Thyroid gland (tissue), 4 donors: ENCODE measurements at regions not wholly inside any gene's neighbourhood (a gene's known extent, or its start where the extent isn't known, plus 50 kb on each side); places are given as distances from the start of the nearest gene placed in this dataset.

Experiments used
- DNase-seq, 2 donors: peaks; one replicate each; pipeline ENCODE4 v3.0.0-alpha.2; 2019
- H3K27ac ChIP-seq, 3 donors: fragments of 200-600 bp; sonication (generic); 1 replicate in 2 of 3; 2 replicates in 1 of 3; pipeline ENCODE4 v1.5.1; 2016 to 2019; ENCODE audit warnings: mild to moderate bottlenecking in 1 of 3, moderate library complexity in 1 of 3
- H3K27me3 ChIP-seq: fragments of 200-600 bp; sonication (generic); one replicate; pipeline ENCODE4 v1.5.1; 2019
- H3K36me3 ChIP-seq, 2 donors: fragments of 200-600 bp; sonication (generic); one replicate each; pipeline ENCODE4 v1.5.1; 2016 to 2019
- H3K4me1 ChIP-seq, 2 donors: fragments of 200-600 bp; sonication (generic); one replicate each; pipeline ENCODE4 v1.5.1; 2017 to 2019
- H3K4me3 ChIP-seq, 3 donors: fragments of 200-600 bp; sonication (generic); replicated peaks in 1 of 3; 1 replicate in 2 of 3; 2 replicates in 1 of 3; pipeline ENCODE4 v1.5.1; 2016; ENCODE audit warnings: mild to moderate bottlenecking in 1 of 3
- H3K9me3 ChIP-seq: fragments of 200-600 bp; sonication (generic); one replicate; pipeline ENCODE4 v1.5.1; 2017
- POLR2A ChIP-seq, 2 donors: fragments of 450-650 bp; IDR thresholded peaks; one replicate each; pipeline ENCODE4 v1.6.1; 2017; ENCODE audit warnings: antibody characterized with exemption in 2 of 2, mild to moderate bottlenecking in 2 of 2, moderate library complexity in 1 of 2
- WGBS, 2 donors: methylation state at CpG; one replicate each; pipeline ENCODE4 v1.1.5; 2017; 5-methylcytosine and 5-hydroxymethylcytosine counted together
- intact Hi-C: fragments of 100-400 bp; cut with DNase I; formaldehyde crosslinking; loops from one replicate; pipeline ENCODE4 v1.15.1; 2023
- TF ChIP-seq, protein P1 (sequence below), 6 experiments: fragments of 200-600 bp in 3 of 6; fragments of 450-650 bp in 3 of 6; sonication (generic) in 3 of 6; IDR thresholded peaks; one replicate each; pipeline ENCODE4 v1.5.1; 2016 to 2019; ENCODE audit warnings: antibody characterized with exemption in 6 of 6, mild to moderate bottlenecking in 2 of 6, inconsistent platforms in 1 of 6, moderate library complexity in 1 of 6

DNA sequence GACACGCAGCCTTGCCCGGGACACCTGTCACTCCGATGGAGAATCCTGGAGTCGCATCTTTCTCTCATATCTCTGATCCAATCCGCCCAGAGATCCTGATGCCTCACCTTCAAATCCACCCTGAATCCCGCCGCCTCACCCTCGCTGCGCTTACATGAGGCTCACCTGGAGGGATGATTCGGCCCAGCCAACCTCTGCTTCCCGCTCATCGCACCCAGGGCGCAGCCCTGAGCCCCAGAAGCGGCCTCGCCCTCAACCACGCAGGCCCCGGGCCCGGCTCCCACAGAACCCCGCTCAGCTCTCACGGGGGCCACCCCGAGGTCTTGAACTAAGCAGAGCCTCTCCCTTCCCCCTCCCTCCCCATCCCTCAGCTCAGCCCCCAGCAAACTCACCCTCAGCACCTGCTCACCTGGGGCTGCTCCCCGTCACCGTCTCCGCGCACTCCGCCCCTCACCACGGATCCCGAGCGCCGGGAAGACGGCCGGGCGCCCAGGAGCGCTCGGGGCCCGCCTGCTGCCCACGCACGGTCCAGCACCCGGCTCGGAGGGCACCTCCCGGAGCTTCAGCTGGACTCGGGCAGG, 160.0 kb downstream of the NDUFA10 start:
- Histone ChIP-seq H3K4me1 (no peaks in the 10 kb centered on the region), H3K36me3 (no peaks in the 10 kb centered on the region), H3K27me3 (no peaks in the 10 kb centered on the region), H3K9me3 (no peaks in the 10 kb centered on the region), H3K4me3 (no peak overlapping the region), H3K27ac (no peak overlapping the region)
- intact Hi-C loops, result no loop called here
- TF ChIP-seq, protein P1, sequence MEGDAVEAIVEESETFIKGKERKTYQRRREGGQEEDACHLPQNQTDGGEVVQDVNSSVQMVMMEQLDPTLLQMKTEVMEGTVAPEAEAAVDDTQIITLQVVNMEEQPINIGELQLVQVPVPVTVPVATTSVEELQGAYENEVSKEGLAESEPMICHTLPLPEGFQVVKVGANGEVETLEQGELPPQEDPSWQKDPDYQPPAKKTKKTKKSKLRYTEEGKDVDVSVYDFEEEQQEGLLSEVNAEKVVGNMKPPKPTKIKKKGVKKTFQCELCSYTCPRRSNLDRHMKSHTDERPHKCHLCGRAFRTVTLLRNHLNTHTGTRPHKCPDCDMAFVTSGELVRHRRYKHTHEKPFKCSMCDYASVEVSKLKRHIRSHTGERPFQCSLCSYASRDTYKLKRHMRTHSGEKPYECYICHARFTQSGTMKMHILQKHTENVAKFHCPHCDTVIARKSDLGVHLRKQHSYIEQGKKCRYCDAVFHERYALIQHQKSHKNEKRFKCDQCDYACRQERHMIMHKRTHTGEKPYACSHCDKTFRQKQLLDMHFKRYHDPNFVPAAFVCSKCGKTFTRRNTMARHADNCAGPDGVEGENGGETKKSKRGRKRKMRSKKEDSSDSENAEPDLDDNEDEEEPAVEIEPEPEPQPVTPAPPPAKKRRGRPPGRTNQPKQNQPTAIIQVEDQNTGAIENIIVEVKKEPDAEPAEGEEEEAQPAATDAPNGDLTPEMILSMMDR (IDR thresholded peaks at IDR 0.05), result no peak
- TF ChIP-seq POLR2A (IDR thresholded peaks at IDR 0.05), result no peak
- 95 to 97% methylated on average over 42 of the region's 42 CpGs for WGBS, 2 donors
- no peak for DNase-seq

- H3K4me3 ChIP-seq, result no peak overlapping the region
- H3K27ac ChIP-seq, result no peak overlapping the region
- no peaks in the 10 kb centered on the region for H3K27me3 ChIP-seq
- WGBS, 2 donors, result 91 to 92% methylated on average over 16 to 22 of the region's 26 CpGs
- H3K36me3 ChIP-seq, result no peaks in the 10 kb centered on the region
- H3K9me3 ChIP-seq, result no peaks in the 10 kb centered on the region
- intact Hi-C loops, result no loop called here
- no peak for DNase-seq
- no peak for TF ChIP-seq POLR2A (IDR thresholded peaks at IDR 0.05)
- TF ChIP-seq, protein P1 (IDR thresholded peaks at IDR 0.05), result no peak
- H3K4me1 ChIP-seq, result no peaks in the 10 kb centered on the region
Observed at GRCh38 chr2:239864247-239865058, 160.7 kb downstream of the NDUFA10 start.

DNA sequence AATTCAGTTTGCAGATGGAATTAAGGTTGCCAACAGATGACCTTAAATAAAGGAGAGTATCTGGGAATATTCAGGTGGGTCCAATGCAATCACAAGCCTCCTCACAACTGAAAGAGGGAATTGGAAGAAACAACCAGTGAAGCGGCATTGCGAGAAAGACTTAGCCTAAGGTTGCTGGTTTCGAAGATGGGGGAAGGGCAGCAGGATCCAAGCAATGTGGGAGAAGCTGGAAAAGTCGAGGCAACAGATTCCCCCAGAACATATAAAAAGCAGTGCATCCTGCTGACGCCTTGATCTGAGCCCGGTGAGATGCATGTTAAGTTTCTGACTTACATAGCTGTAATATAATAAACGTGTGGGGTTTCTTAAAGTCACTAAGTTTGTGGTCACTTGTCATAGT, 162.5 kb downstream of the NDUFA10 start:
- Histone ChIP-seq H3K27ac (no peak overlapping the region), H3K4me1 (no peaks in the 10 kb centered on the region), H3K4me3 (no peak overlapping the region), H3K27me3 (no peaks in the 10 kb centered on the region), H3K36me3 (no peaks in the 10 kb centered on the region), H3K9me3 (no peaks in the 10 kb centered on the region)
- WGBS, 2 donors, result 75 to 78% methylated on average over 7 of the region's 7 CpGs
- no peak for DNase-seq
- no peak for TF ChIP-seq POLR2A (IDR thresholded peaks at IDR 0.05)
- TF ChIP-seq, protein P1 (IDR thresholded peaks at IDR 0.05), result no peak
- intact Hi-C loops, result no loop called here

GRCh38 chr2:239858179-239858578, 167.0 kb downstream of the NDUFA10 start:
- intact Hi-C loops, result no loop called here
- WGBS, 2 donors, result 33 to 40% methylated on average over 5 of the region's 5 CpGs
- no peaks in the 10 kb centered on the region for H3K27me3 ChIP-seq
- TF ChIP-seq POLR2A (IDR thresholded peaks at IDR 0.05), result no peak
- H3K27ac ChIP-seq, result no peak overlapping the region
- no peaks in the 10 kb centered on the region for H3K4me1 ChIP-seq
- no peak for DNase-seq
- H3K9me3 ChIP-seq, result no peaks in the 10 kb centered on the region
- no peak overlapping the region for H3K4me3 ChIP-seq
- H3K36me3 ChIP-seq, result no peaks in the 10 kb centered on the region

GRCh38 chr2:239857591-239857990, 167.6 kb downstream of the NDUFA10 start:
- no peaks in the 10 kb centered on the region for H3K4me1 ChIP-seq
- TF ChIP-seq POLR2A (IDR thresholded peaks at IDR 0.05), result no peak
- TF ChIP-seq, protein P1 (IDR thresholded peaks at IDR 0.05), result no peak
- H3K9me3 ChIP-seq, result no peaks in the 10 kb centered on the region
- no peak for DNase-seq
- WGBS, 2 donors, result 90 to 100% methylated on average over 1 of the region's 1 CpG
- no peaks in the 10 kb centered on the region for H3K36me3 ChIP-seq
- H3K27ac ChIP-seq, result no peak overlapping the region
- no peaks in the 10 kb centered on the region for H3K27me3 ChIP-seq
- no peak overlapping the region for H3K4me3 ChIP-seq
- intact Hi-C loops, result no loop called here
